ENCODE measurements at regions not wholly inside any gene's neighbourhood (a gene's known extent, or its start where the extent isn't known, plus 50 kb on each side); places are given as distances from the start of the nearest gene placed in this dataset.

DNA sequence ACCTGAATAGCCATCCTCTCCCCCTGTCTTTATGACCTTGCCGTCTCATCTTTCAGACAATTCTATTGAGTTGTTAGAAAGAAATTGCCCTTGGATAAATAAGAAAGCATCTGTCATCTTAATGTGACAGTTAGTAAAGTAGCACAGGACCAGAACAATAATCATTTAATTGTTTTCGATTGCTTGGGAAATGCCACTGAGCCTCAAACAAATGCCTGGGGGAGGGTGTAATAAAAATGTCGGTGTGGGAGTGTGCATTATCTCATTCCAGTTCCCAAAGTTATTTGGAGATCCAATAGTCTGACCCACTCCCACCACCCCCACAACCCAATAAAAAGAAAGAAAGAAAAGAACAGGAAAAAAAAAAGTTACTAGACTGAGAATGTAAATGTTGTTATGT, 509.3 kb upstream of the LRRC7 start:
- ChIA-PET POLR2A (no interaction called here), CTCF (no interaction called here)
- no peaks in the 10 kb centered on the region for H3K27me3 ChIP-seq (ENCODE audit: control insufficient read depth, insufficient read depth, low read length)
- H3K4me3 ChIP-seq (ENCODE audit: low read depth, low read length) = no peak overlapping the region
- DNase-seq (ENCODE audit: low read depth, low spot score) = no peak
- H3K27ac ChIP-seq (ENCODE audit: low read depth, low read length) = no peak overlapping the region
- H3K9me3 ChIP-seq (ENCODE audit: control insufficient read depth, insufficient read depth, low read length) = no peaks in the 10 kb centered on the region
- TF ChIP-seq, protein P1, sequence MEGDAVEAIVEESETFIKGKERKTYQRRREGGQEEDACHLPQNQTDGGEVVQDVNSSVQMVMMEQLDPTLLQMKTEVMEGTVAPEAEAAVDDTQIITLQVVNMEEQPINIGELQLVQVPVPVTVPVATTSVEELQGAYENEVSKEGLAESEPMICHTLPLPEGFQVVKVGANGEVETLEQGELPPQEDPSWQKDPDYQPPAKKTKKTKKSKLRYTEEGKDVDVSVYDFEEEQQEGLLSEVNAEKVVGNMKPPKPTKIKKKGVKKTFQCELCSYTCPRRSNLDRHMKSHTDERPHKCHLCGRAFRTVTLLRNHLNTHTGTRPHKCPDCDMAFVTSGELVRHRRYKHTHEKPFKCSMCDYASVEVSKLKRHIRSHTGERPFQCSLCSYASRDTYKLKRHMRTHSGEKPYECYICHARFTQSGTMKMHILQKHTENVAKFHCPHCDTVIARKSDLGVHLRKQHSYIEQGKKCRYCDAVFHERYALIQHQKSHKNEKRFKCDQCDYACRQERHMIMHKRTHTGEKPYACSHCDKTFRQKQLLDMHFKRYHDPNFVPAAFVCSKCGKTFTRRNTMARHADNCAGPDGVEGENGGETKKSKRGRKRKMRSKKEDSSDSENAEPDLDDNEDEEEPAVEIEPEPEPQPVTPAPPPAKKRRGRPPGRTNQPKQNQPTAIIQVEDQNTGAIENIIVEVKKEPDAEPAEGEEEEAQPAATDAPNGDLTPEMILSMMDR (IDR thresholded peaks at IDR 0.05; ENCODE audit: low read depth, low read length) = no peak

- POLR2A ChIA-PET = no interaction called here
- H3K27ac ChIP-seq (ENCODE audit: low read depth, low read length) = no peak overlapping the region
- TF ChIP-seq, protein P1 (IDR thresholded peaks at IDR 0.05; ENCODE audit: low read depth, low read length) = no peak
- CTCF ChIA-PET = no interaction called here
- no peak overlapping the region for H3K4me3 ChIP-seq (ENCODE audit: low read depth, low read length)
- H3K27me3 ChIP-seq (ENCODE audit: control insufficient read depth, insufficient read depth, low read length) = no peaks in the 10 kb centered on the region
- no peak for DNase-seq (ENCODE audit: low read depth, low spot score)
- H3K9me3 ChIP-seq (ENCODE audit: control insufficient read depth, insufficient read depth, low read length) = no peaks in the 10 kb centered on the region
Observed at GRCh38 chr1:69070660-69071373, 496.9 kb upstream of the LRRC7 start.

- Histone ChIP-seq H3K9me3 (ENCODE audit: control insufficient read depth, insufficient read depth, low read length) (no peaks in the 10 kb centered on the region), H3K27ac (ENCODE audit: low read depth, low read length) (no peak overlapping the region), H3K27me3 (ENCODE audit: control insufficient read depth, insufficient read depth, low read length) (no peaks in the 10 kb centered on the region), H3K4me3 (ENCODE audit: low read depth, low read length) (no peak overlapping the region)
- TF ChIP-seq, protein P1 (IDR thresholded peaks at IDR 0.05; ENCODE audit: low read depth, low read length) = no peak
- ChIA-PET POLR2A (no interaction called here), CTCF (no interaction called here)
- no peak for DNase-seq (ENCODE audit: low read depth, low spot score)
Observed at GRCh38 chr1:69073176-69073575, 494.5 kb upstream of the LRRC7 start.

- no peak for DNase-seq (ENCODE audit: low read depth, low spot score)
- Histone ChIP-seq H3K4me3 (ENCODE audit: low read depth, low read length) (no peak overlapping the region), H3K27me3 (ENCODE audit: control insufficient read depth, insufficient read depth, low read length) (no peaks in the 10 kb centered on the region), H3K27ac (ENCODE audit: low read depth, low read length) (no peak overlapping the region), H3K9me3 (ENCODE audit: control insufficient read depth, insufficient read depth, low read length) (no peaks in the 10 kb centered on the region)
- ChIA-PET POLR2A (no interaction called here), CTCF (no interaction called here)
- TF ChIP-seq, protein P1 (IDR thresholded peaks at IDR 0.05; ENCODE audit: low read depth, low read length) = no peak
Observed at GRCh38 chr1:69076631-69077030, 491.1 kb upstream of the LRRC7 start.

DNA sequence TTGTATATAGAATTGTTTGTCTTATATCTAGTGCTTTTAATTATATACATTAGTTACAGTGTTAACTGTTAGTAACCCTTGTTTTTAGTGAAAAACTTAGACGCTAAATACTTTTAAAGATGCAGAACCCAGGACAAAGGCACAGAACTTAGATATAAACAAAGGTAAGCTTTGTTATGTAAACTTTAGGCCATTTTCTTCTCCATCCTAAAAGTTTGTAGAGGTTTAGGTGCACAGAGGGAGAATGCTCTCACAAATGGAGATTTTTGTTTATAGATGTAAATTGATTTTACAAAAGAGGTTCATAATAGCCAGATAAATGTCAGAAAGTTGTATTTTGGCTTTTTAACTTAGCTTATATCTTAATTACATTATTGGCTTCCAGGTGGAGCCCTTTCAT, 490.5 kb upstream of the LRRC7 start:
- H3K27me3 ChIP-seq (ENCODE audit: control insufficient read depth, insufficient read depth, low read length) = no peaks in the 10 kb centered on the region
- TF ChIP-seq, protein P1 (IDR thresholded peaks at IDR 0.05; ENCODE audit: low read depth, low read length) = no peak
- H3K4me3 ChIP-seq (ENCODE audit: low read depth, low read length) = no peak overlapping the region
- no peak overlapping the region for H3K27ac ChIP-seq (ENCODE audit: low read depth, low read length)
- ChIA-PET POLR2A (no interaction called here), CTCF (no interaction called here)
- no peak for DNase-seq (ENCODE audit: low read depth, low spot score)
- H3K9me3 ChIP-seq (ENCODE audit: control insufficient read depth, insufficient read depth, low read length) = no peaks in the 10 kb centered on the region
